Endothelial cell of umbilical vein (primary cell): ENCODE measurements at regions not wholly inside any gene's neighbourhood (a gene's known extent, or its start where the extent isn't known, plus 50 kb on each side); places are given as distances from the start of the nearest gene placed in this dataset.

Experiments
- BruUV-seq: library from RNA; stranded (reverse); fragments of 400-500 nt; replicated peaks from 2 replicates; lab custom pipeline; 2021; lab: Mats Ljungman, UMichigan
- CTCF ChIA-PET: fragments of 300-600, 350-600 bp; sonication (Branson Sonifier 250); formaldehyde crosslinking; loops from one replicate; lab custom pipeline; 2021; ENCODE audit warnings: antibody characterized with exemption, inconsistent platforms; lab: Charles Lee
- POLR2A ChIA-PET: fragments of 300-600, 350-600 bp; sonication (Branson Sonifier 250); formaldehyde crosslinking; loops from one replicate; lab custom pipeline; 2021; ENCODE audit warnings: antibody characterized with exemption, inconsistent platforms; lab: Charles Lee
- DNase-seq: peaks from one replicate; pipeline ENCODE4 v3.0.0-alpha.2; 2011; ENCODE audit warnings: low read depth, low spot score
- FAIRE-seq: peaks from 2 replicates; lab custom pipeline; 2011; peaks lifted over from hg19 to GRCh38; lab: Jason Lieb, UNC
- H2AFZ ChIP-seq: 2 replicates; pipeline ENCODE4 v1.6.0; 2012; ENCODE audit warnings: low read depth, low read length, control low read depth, inconsistent platforms
- H3K27ac ChIP-seq: 2 replicates; pipeline ENCODE4 v1.5.1; 2011; ENCODE audit warnings: low read depth, mild to moderate bottlenecking, control low read depth, low read length, moderate library complexity; ENCODE audit not compliant: insufficient read depth
- H3K27me3 ChIP-seq, 2 experiments: 2 replicates each; pipeline versions ENCODE4 v1.6.0 to v1.6.1; 2011; ENCODE audit warnings: low read length in 2 of 2, mixed read lengths in 1 of 2; ENCODE audit not compliant: control insufficient read depth in 2 of 2, insufficient read depth in 2 of 2
- H3K36me3 ChIP-seq, 2 experiments: 2 replicates in 1 of 2; 3 replicates in 1 of 2; pipeline ENCODE4 v1.5.1; 2011; ENCODE audit warnings: low read length in 2 of 2, mild to moderate bottlenecking in 1 of 2, moderate library complexity in 1 of 2; ENCODE audit not compliant: control insufficient read depth in 2 of 2, insufficient read depth in 2 of 2; ENCODE audit errors: extremely low read depth in 1 of 2
- H3K4me1 ChIP-seq: 3 replicates; pipeline ENCODE4 v1.5.1; 2011; ENCODE audit warnings: mild to moderate bottlenecking, low read length; ENCODE audit not compliant: control insufficient read depth, insufficient read depth; ENCODE audit errors: extremely low read depth
- H3K4me2 ChIP-seq: 2 replicates; pipeline ENCODE4 v1.6.1; 2011; ENCODE audit warnings: low read length, control low read depth, mixed read lengths; ENCODE audit not compliant: insufficient read depth
- H3K4me3 ChIP-seq, 3 experiments: fragments of 200-600 bp in 1 of 3; sonication (generic), shearing (Covaris generic) in 1 of 3; replicated peaks in 1 of 3; 2 replicates each; pipeline ENCODE4 v1.5.1; 2011 to 2016; ENCODE audit warnings: control low read depth in 3 of 3, low read length in 3 of 3, mild to moderate bottlenecking in 2 of 3, inconsistent platforms in 1 of 3, low read depth in 1 of 3, moderate library complexity in 1 of 3; ENCODE audit not compliant: insufficient read depth in 1 of 3
- H3K79me2 ChIP-seq: 2 replicates; pipeline ENCODE4 v1.6.0; 2012; ENCODE audit warnings: low read length, inconsistent platforms; ENCODE audit not compliant: control insufficient read depth, insufficient read depth
- H3K9ac ChIP-seq: replicated peaks from 2 replicates; pipeline ENCODE3; 2011; ENCODE audit warnings: low read length, control low read depth; ENCODE audit not compliant: insufficient read depth; ENCODE audit errors: extremely low read depth
- H3K9me1 ChIP-seq: replicated peaks from 3 replicates; pipeline ENCODE4 v1.6.0; 2011; ENCODE audit warnings: mild to moderate bottlenecking, low read length; ENCODE audit not compliant: control insufficient read depth, insufficient read depth; ENCODE audit errors: extremely low read depth
- H3K9me3 ChIP-seq: replicated peaks from 2 replicates; pipeline ENCODE4 v1.5.1; 2012; ENCODE audit warnings: low read length, inconsistent platforms; ENCODE audit not compliant: control insufficient read depth, insufficient read depth
- H4K20me1 ChIP-seq: replicated peaks from 2 replicates; pipeline ENCODE3; 2011; ENCODE audit warnings: mild to moderate bottlenecking, low read length; ENCODE audit not compliant: control insufficient read depth, insufficient read depth; ENCODE audit errors: extremely low read depth
- EZH2 ChIP-seq: IDR thresholded peaks from 2 replicates; pipeline ENCODE4 v1.6.1; 2012; ENCODE audit warnings: borderline replicate concordance, low read depth, mild to moderate bottlenecking, moderate library complexity, low read length, inconsistent platforms; ENCODE audit not compliant: severe bottlenecking
- FOS ChIP-seq: IDR thresholded peaks from 2 replicates; pipeline ENCODE4 v1.6.1; 2011; ENCODE audit warnings: mild to moderate bottlenecking, low read length, moderate library complexity, borderline replicate concordance; ENCODE audit not compliant: insufficient read depth
- GATA2 ChIP-seq: IDR thresholded peaks from 2 replicates; pipeline ENCODE4 v1.7.0; 2011; ENCODE audit warnings: low read depth, mild to moderate bottlenecking, moderate library complexity, mixed read lengths, low read length; ENCODE audit not compliant: insufficient read length, insufficient read depth
- JUN ChIP-seq: IDR thresholded peaks from 2 replicates; pipeline ENCODE4 v1.6.1; 2011; ENCODE audit warnings: borderline replicate concordance, low read depth; ENCODE audit not compliant: insufficient read length, insufficient read depth
- MYC ChIP-seq: IDR thresholded peaks from one replicate; pipeline ENCODE4 v1.6.1; 2011; ENCODE audit warnings: mild to moderate bottlenecking, low read depth, low read length
- POLR2A ChIP-seq: IDR thresholded peaks from 2 replicates; pipeline ENCODE4 v1.6.1; 2012; ENCODE audit warnings: low read depth, mild to moderate bottlenecking, control low read depth, low read length
- POLR2AphosphoS5 ChIP-seq: IDR thresholded peaks from 2 replicates; pipeline ENCODE4 v1.6.1; 2012; ENCODE audit warnings: low read depth, mild to moderate bottlenecking, control low read depth, low read length, moderate library complexity; ENCODE audit not compliant: insufficient read depth
- dilution Hi-C: fragments of 300-500 bp; cut with MboI; formaldehyde crosslinking; loops from one replicate; pipeline ENCODE4 v1.15.0; 2019; ENCODE audit warnings: low sequenced_read_pairs; ENCODE audit not compliant: extremely low pct_ligation_motif_present
- intact Hi-C: fragments of 100-400 bp; cut with micrococcal nuclease; formaldehyde crosslinking; loops from one replicate; pipeline ENCODE4 v1.10.0; 2022
- TF ChIP-seq, protein P1 (sequence below), 2 donors: IDR thresholded peaks; 1 replicate in 1 of 2; 2 replicates in 1 of 2; pipeline ENCODE4 v1.5.1; 2011; ENCODE audit warnings: low read length in 2 of 2, mild to moderate bottlenecking in 2 of 2, moderate library complexity in 2 of 2, control low read depth in 1 of 2, inconsistent platforms in 1 of 2, low read depth in 1 of 2; ENCODE audit not compliant: insufficient read depth in 1 of 2; ENCODE audit errors: extremely low read depth in 1 of 2
- TF ChIP-seq, protein P2 (sequence below): IDR thresholded peaks from 2 replicates; pipeline ENCODE4 v1.6.1; 2011; ENCODE audit not compliant: insufficient read depth, insufficient read length

DNA sequence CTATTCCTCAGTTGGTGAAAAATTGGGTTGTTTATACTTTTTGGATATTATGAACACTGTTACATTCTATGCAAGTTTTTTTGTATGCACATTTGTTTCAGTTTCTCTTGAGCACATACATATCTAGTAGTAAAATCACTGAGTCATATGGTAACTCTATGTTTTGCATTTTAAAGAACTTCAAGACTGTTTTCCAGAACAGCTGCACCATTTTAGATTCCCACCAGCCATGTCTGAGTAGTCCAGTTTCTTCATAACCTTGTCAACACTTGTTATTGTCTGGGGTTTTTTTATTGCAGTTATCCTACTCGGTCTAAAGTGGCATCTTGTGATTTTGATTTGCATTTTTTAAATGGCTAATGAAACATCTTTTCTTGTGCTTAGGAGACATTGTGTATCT lies 100.3 kb upstream of the OTOS start:
- ChIA-PET CTCF (interaction anchor here (1.0 kb wide), 1 partner anchor 52 kb away, joined by 3 read pairs; no protein-coding TSS in a partner anchor), POLR2A (no interaction called here)
- dilution Hi-C loops (no loop called here), intact Hi-C loops (no loop called here)
- Histone ChIP-seq H3K9me1 (no peaks in the 10 kb centered on the region), H3K27ac (no peak overlapping the region), H3K9ac (no peak overlapping the region), H3K4me3 (no peak overlapping the region), H3K9me3 (no peaks in the 10 kb centered on the region), H3K36me3 (no peaks in the 10 kb centered on the region), H3K79me2 (no peaks in the 10 kb centered on the region), H3K4me2 (no peak overlapping the region), H3K4me1 (peaks cover 6% of the 10 kb centered on the region), H2AFZ (no peak overlapping the region), H3K27me3 (peaks cover 0 to 4% of the 10 kb centered on the region in 2 experiments), H4K20me1 (no peaks in the 10 kb centered on the region)
- DNase-seq: no peak
- BruUV-seq: no TSS peak
- TF ChIP-seq EZH2 (no peak), POLR2AphosphoS5 (no peak), JUN (no peak), FOS (no peak), MYC (no peak), GATA2 (no peak), POLR2A (no peak)
- TF ChIP-seq, protein P1, sequence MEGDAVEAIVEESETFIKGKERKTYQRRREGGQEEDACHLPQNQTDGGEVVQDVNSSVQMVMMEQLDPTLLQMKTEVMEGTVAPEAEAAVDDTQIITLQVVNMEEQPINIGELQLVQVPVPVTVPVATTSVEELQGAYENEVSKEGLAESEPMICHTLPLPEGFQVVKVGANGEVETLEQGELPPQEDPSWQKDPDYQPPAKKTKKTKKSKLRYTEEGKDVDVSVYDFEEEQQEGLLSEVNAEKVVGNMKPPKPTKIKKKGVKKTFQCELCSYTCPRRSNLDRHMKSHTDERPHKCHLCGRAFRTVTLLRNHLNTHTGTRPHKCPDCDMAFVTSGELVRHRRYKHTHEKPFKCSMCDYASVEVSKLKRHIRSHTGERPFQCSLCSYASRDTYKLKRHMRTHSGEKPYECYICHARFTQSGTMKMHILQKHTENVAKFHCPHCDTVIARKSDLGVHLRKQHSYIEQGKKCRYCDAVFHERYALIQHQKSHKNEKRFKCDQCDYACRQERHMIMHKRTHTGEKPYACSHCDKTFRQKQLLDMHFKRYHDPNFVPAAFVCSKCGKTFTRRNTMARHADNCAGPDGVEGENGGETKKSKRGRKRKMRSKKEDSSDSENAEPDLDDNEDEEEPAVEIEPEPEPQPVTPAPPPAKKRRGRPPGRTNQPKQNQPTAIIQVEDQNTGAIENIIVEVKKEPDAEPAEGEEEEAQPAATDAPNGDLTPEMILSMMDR (IDR thresholded peaks at IDR 0.05; ENCODE audit: extremely low read depth in 1 of 2, insufficient read depth in 1 of 2, low read depth in 1 of 2, low read length in 2 of 2): no peak
- TF ChIP-seq, protein P2, sequence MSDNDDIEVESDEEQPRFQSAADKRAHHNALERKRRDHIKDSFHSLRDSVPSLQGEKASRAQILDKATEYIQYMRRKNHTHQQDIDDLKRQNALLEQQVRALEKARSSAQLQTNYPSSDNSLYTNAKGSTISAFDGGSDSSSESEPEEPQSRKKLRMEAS: no peak
- no peak for FAIRE-seq
